Gastroesophageal sphincter (tissue), 3 donors: ENCODE measurements at regions not wholly inside any gene's neighbourhood (a gene's known extent, or its start where the extent isn't known, plus 50 kb on each side); places are given as distances from the start of the nearest gene placed in this dataset.

Experiments
- POLR2A ChIP-seq, 2 donors: fragments of 450-650 bp; IDR thresholded peaks; one replicate each; pipeline ENCODE4 v1.6.1; 2017; ENCODE audit warnings: antibody characterized with exemption in 2 of 2, mild to moderate bottlenecking in 2 of 2, moderate library complexity in 1 of 2
- POLR2AphosphoS5 ChIP-seq: sonication (generic); formaldehyde crosslinking; IDR thresholded peaks from one replicate; pipeline ENCODE4 v1.6.1; 2017; ENCODE audit warnings: antibody characterized with exemption
- TF ChIP-seq, protein P1 (sequence below), 4 experiments: fragments of 200-600 bp in 2 of 4; fragments of 450-650 bp in 2 of 4; sonication (generic) in 1 of 4; IDR thresholded peaks; one replicate each; pipeline ENCODE4 v1.5.1; 2017 to 2019; ENCODE audit warnings: antibody characterized with exemption in 4 of 4, mild to moderate bottlenecking in 2 of 4, moderate library complexity in 2 of 4

DNA sequence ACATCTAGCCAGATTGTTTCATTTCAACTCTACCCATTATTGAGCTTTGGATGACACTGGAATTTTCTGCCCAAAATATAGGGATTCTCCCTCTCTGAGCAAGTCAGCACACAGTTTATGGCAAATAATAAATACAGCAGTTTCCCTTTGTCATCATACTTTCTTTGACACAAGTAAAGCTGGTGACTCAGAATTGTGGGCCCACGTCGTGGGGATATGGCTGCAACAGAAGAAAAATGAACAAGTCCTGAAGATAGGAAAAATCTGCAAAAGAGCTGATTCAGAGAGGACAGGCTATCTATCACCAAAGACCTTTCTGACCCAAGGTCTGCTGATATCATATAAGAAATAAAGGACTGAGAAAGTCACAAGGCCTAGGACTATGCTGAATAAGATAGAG lies 236.3 kb upstream of the ZC3H12C start:
- TF ChIP-seq, protein P1, sequence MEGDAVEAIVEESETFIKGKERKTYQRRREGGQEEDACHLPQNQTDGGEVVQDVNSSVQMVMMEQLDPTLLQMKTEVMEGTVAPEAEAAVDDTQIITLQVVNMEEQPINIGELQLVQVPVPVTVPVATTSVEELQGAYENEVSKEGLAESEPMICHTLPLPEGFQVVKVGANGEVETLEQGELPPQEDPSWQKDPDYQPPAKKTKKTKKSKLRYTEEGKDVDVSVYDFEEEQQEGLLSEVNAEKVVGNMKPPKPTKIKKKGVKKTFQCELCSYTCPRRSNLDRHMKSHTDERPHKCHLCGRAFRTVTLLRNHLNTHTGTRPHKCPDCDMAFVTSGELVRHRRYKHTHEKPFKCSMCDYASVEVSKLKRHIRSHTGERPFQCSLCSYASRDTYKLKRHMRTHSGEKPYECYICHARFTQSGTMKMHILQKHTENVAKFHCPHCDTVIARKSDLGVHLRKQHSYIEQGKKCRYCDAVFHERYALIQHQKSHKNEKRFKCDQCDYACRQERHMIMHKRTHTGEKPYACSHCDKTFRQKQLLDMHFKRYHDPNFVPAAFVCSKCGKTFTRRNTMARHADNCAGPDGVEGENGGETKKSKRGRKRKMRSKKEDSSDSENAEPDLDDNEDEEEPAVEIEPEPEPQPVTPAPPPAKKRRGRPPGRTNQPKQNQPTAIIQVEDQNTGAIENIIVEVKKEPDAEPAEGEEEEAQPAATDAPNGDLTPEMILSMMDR (IDR thresholded peaks at IDR 0.05) = no peak
- no peak for TF ChIP-seq POLR2A (IDR thresholded peaks at IDR 0.05)
- no peak for TF ChIP-seq POLR2AphosphoS5
